ENCODE measurements at regions not wholly inside any gene's neighbourhood (a gene's known extent, or its start where the extent isn't known, plus 50 kb on each side); places are given as distances from the start of the nearest gene placed in this dataset.

- DNase-seq (ENCODE audit: low read depth), result no peak
These were observed 60.7 kb upstream of the SMLR1 start for GRCh38 chr6:130766239-130767144.

GRCh38 chr6:130769861-130770260 is 57.3 kb upstream of the SMLR1 start:
- DNase-seq (ENCODE audit: low read depth), result no peak

- DNase-seq (ENCODE audit: low read depth), result no peak
These were observed 55.5 kb upstream of the SMLR1 start for GRCh38 chr6:130771741-130772140.

GRCh38 chr6:130773860-130774259 is 53.3 kb upstream of the SMLR1 start:
- DNase-seq (ENCODE audit: low read depth), result no peak

GRCh38 chr6:130775411-130776012 is 51.7 kb upstream of the SMLR1 start:
- no peak for DNase-seq (ENCODE audit: low read depth)

GRCh38 chr6:130776287-130776925 is 50.8 kb upstream of the SMLR1 start:
- no peak for DNase-seq (ENCODE audit: low read depth)

Data from stimulated activated CD8-positive, alpha-beta memory T cell treated with anti-CD3 and anti-CD28 coated beads, Interleukin-4, amount 100 ng/mL, for 24 hours (primary cell).